VCaP (cell line): ENCODE measurements at regions not wholly inside any gene's neighbourhood (a gene's known extent, or its start where the extent isn't known, plus 50 kb on each side); places are given as distances from the start of the nearest gene placed in this dataset.

Source experiments
- H3K27ac ChIP-seq: fragments of 450-650 bp; 2 replicates; pipeline ENCODE4 v1.5.1; 2017
- CTCF ChIP-seq: fragments of 450-650 bp; conservative IDR thresholded peaks from 2 replicates; pipeline ENCODE4 v1.5.1; 2017; ENCODE audit warnings: mild to moderate bottlenecking, moderate library complexity

- H3K27ac ChIP-seq: no peak overlapping the region
- TF ChIP-seq CTCF: no peak
Observed at GRCh38 chr11:31877863-31878262, 66.7 kb upstream of the PAX6 start.

GRCh38 chr11:31877083-31877482 lies 66.0 kb upstream of the PAX6 start:
- H3K27ac ChIP-seq: no peak overlapping the region
- no peak for TF ChIP-seq CTCF

GRCh38 chr11:31875866-31876560 lies 64.9 kb upstream of the PAX6 start:
- no peak overlapping the region for H3K27ac ChIP-seq
- no peak for TF ChIP-seq CTCF

- no peak overlapping the region for H3K27ac ChIP-seq
- no peak for TF ChIP-seq CTCF
Observed at GRCh38 chr11:31874631-31875191, 63.6 kb upstream of the PAX6 start.

GRCh38 chr11:31873124-31873523 lies 62.0 kb upstream of the PAX6 start:
- TF ChIP-seq CTCF: no peak
- no peak overlapping the region for H3K27ac ChIP-seq

GRCh38 chr11:31872076-31872443 lies 60.9 kb upstream of the PAX6 start:
- H3K27ac ChIP-seq: no peak overlapping the region
- TF ChIP-seq CTCF: no peak

- no peak overlapping the region for H3K27ac ChIP-seq
Observed at GRCh38 chr11:31871310-31872075, 60.4 kb upstream of the PAX6 start.

More at GRCh38 chr11:31871310-31872075, 60.4 kb upstream of the PAX6 start:
- peak; percentile 52 for TF ChIP-seq CTCF
